ENCODE measurements at regions not wholly inside any gene's neighbourhood (a gene's known extent, or its start where the extent isn't known, plus 50 kb on each side); places are given as distances from the start of the nearest gene placed in this dataset.

- TF ChIP-seq CTCF (conservative IDR thresholded peaks at IDR 0.05; ENCODE audit: low read depth, low read length): no peak
- TF ChIP-seq EZH2phosphoT487 (IDR thresholded peaks at IDR 0.05; ENCODE audit: borderline replicate concordance, low read length): no peak
These were observed 89.0 kb downstream of the SALL1 start for GRCh38 chr16:51062039-51062438.

Data from PC-3 (cell line).